NCI-H748 (cell line): ENCODE measurements at regions not wholly inside any gene's neighbourhood (a gene's known extent, or its start where the extent isn't known, plus 50 kb on each side); places are given as distances from the start of the nearest gene placed in this dataset.
"Not testable (repeated sequence)": the region's sequence is repeated elsewhere in the genome, so short reads cannot be mapped to it uniquely, and the experiment has no call there.

Source experiments
- DNase-seq: peaks from one replicate; lab custom pipeline; 2025; ENCODE audit not compliant: unreplicated experiment; lab: John Stamatoyannopoulos, UW

DNA sequence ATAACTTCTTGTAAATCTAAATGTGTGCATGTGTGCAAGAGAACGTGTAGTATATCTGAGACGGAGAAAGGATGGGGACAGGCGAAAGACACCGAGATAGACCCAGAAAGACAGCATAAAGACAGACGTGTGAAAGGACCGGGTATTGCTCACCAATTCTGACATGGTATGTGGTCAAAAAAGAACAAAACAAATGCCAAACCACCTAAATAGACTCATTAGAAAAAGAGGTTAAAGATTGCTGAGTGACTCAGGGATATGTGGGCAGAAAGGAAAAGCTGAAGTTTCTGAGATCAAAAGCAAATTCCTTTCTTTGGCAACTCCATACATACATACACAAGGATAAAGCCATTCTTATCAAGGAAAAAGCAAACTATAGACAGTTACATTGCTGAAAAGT, 179.7 kb upstream of the TSC22D1 start:
- no peak for DNase-seq

DNA sequence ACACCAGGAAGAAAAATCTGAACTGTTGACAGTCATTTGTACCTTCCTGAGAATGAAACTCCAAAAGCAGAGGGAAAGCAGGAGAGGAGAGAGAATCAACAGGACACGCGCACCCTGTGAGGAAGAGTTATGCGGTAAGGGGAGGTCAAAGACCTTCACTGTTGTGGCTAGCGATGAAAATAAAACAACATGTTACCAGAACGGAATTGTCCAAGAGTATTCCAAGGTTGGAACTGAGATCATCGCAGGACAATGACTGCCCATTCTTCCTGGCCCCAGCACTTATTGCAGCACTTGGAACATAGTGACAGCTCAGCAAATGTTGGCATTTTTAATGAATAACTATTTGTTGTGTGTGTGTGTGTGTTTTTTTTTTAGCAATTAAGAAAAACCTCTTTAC, 176.0 kb upstream of the TSC22D1 start:
- no peak for DNase-seq

DNA sequence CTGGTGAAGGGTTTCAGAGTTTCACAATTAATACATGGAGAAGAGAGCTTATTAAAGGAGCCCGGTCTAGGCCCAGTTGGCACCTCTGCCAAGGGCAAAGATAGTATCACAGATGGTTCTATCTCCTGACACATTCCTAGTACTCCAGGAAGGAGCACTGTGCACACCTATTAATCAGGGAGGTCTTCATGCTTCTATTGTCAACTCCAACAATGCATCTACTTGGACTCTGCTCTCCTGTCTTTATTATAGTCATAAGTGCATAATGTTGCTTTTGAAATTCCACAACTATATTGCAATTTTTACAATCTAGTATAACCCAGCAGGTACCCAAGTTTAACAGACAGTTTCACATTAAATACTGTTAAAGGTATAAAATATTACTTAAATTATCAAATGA, 174.5 kb upstream of the TSC22D1 start:
- no peak for DNase-seq

DNA sequence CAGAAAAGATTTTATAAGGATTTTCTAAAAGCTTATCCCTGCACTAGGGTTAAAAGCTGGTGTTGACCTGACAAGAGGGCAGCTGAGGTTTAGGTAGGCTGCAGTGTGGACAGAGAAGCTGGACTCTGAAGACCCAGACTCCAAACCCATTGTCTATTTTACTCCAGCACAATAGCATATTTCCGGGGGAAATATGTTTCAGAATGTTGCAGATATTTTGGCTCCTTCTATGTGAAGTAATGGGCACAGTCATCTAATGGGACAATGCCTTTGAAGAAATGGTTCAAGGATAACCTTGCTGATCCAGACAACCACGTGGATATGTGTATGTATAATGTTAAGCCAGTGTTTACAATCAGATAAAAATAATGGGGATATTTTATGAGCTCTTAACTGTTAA, 173.8 kb upstream of the TSC22D1 start:
- no peak for DNase-seq

DNA sequence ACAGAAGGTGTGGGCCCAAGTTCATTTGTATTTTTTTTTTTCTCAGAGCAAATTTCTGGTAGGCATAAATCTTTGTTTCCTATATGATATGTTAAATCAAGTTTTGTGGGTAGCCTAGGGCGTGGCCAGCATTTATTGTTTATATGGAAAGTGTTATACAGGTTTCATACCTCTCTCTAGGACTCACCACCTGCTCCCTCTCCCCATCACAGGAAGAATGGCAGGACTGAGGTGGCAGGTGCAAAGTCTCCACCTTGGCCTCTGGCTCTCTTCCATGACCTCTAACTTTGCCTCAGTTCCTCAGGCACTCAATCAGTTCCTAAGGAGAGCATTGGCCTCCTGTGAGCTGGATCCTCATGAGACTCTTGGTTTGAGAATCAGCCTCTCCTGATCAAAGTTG, 172.3 kb upstream of the TSC22D1 start:
- no peak for DNase-seq

DNA sequence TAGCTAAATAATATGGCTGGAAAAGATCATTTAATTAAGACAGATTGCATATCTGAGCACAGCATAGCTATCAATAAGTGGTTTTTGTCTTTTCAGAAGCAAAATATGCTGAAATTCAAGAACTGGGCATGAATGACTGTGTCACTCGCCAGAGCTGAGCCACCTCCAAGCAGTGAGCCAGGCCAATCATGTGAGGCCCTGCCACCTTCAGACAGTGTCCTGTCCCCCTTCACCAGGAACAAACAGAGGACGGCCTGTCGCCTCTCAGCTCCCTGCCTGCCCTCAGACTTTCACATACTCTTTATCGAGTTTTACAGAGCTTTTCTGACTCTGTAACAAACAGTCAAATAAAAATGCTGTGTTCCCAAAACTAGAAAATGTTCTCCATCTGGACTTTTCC, 171.0 kb upstream of the TSC22D1 start:
- no peak for DNase-seq

DNA sequence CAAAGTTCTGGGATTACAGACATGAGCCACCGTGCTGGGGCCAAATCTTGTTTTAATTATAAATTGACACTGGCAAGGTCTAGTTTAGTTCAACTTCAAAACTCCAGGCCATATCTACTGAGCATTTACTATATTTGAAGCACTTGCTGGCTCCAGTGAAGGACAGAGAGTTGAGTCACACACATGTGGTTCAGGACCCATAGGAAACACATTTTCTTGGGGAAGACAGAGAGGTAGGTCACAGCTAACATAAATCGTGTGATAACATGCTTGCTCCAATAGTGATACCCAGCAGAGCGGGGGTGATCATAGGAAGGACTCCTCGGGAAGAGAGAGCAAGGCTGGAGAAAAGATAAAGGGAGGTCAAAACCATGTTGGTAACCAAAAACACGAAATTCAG, 170.6 kb upstream of the TSC22D1 start:
- DNase-seq, result no peak

DNA sequence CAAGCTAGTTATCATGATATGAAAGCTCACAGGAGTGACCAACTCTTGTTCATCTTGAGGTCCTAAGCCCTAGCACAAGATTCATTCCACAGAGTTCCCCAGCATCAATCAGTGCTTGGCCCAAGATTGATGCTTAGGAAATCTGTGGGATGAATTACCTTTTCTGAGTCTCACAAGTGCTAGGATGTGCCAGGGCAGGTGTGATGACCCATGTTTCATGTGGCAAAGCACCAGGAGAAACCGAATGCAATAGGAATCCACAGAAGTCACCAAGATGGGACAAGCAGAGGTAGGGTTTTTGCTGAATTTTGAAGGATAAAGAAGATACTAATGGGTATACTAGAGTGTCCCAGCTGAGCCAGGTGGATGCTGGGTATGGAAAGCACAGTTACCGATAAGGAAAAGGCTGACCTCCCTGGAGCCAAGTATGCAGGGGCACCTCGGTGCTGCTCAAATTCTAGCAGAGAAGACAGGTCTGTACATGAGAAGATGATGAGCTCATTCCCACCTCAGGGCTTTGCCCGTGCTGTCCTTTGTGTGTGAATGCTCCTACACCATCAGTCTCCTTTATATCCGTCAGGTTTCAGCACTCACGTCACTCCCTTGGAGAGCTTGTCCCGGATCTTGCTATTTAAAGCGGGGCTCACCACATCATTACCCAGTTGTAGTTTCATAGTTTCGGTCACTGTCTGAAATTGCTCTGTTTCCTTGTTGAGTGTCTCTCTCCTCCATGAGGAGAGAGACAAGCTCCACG, 168.9 kb upstream of the TSC22D1 start:
- no peak for DNase-seq

DNA sequence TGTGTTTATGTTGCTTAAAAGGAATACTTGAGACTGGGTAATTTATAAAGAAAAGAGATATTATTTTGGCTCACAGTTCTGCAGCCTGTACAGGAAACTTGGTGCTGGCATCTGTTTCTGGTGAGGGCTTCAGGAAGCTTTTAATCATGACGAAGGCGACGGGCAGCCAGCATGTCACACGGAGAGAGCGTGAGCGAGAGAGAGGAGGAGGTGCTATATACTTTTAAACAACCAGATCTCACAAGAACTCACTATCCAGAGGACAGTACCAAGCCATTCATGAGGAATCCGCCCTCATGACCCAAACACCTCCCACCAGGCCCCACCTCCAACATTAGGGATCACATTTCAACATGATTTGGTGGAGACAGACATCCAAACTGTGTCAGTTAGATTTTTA, 163.4 kb upstream of the TSC22D1 start:
- no peak for DNase-seq

DNA sequence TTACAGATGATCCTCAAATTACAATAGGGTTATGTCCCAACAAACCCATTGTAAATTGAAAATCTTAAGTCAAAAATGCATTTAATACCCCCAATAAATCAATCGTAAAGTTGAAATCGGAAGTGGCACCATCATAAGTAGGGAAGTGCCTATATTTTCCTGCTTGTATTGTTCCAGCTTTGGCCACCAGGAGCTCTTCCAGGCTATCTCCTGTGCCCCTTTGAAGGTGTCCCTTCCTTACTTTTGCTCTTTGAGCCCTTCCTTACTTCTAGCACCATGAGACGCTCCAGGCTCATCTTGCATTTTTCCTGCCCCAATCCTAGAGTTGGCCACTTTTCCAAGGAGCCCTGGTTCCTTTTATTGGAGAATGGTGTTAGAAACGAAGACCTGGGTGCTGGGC, 163.0 kb upstream of the TSC22D1 start:
- no peak for DNase-seq

DNA sequence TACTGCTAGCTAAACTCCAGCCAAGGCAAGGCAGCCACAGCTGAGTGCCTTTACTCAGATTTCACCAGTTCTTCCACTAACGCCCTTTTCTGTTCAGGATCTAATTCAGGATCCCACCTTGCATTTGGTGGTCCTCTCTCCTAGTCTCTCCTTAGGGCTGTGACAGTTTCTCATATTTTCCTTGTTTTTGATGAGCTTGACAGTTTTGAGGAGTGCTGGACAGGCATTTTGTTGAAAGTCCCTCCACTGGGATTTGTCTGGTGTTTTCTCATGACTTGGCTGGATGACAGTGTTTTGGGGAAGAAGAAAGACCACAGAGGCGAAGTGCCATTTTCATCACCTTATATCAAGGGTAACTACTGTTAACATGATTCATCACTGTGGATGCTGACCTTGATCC, 162.3 kb upstream of the TSC22D1 start:
- no peak for DNase-seq

DNA sequence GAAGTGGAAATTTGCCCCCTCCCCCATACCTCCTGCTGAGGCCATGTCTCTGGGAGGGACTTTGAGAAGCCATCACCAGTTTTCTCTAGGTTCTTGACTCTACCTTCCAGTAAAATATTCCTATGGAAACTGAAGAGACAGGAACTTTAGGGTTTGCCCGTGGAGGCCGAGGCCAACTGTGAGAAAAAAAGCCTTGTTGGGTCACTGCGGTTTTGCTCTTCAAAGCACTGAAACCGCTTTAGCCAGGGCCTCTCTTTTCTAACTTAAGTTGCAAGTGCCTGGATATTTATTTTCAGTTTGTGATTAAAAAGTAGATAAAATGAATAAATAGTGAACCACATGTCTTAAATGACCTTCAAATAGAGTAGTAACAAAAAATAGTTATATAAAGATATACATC, 159.7 kb upstream of the TSC22D1 start:
- DNase-seq, result no peak

DNA sequence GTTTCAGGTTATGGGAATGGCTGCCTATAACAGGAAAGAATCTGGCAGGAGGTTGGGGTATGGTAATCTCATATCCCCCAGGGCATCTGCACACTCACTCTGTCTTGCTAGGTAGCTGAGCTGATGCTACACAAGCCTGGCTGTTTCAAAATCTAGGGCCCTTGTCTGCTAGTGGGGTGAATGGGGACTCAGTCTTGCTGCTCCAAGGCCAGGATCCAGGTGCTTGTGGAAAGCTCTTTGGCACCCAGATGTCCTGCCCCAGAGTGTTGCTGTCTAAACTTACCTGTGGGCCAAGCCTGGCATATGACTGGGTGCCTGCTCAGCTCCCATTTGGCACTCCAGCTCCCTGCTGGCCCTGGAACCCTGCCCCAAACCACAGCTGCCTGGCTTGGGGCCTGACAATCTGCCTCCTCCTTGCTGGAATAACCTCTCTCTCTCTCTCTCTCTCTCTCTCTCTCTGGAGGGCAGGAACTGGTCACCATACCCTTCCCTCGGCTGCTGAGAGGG, 158.1 kb upstream of the TSC22D1 start:
- DNase-seq, result no peak

DNA sequence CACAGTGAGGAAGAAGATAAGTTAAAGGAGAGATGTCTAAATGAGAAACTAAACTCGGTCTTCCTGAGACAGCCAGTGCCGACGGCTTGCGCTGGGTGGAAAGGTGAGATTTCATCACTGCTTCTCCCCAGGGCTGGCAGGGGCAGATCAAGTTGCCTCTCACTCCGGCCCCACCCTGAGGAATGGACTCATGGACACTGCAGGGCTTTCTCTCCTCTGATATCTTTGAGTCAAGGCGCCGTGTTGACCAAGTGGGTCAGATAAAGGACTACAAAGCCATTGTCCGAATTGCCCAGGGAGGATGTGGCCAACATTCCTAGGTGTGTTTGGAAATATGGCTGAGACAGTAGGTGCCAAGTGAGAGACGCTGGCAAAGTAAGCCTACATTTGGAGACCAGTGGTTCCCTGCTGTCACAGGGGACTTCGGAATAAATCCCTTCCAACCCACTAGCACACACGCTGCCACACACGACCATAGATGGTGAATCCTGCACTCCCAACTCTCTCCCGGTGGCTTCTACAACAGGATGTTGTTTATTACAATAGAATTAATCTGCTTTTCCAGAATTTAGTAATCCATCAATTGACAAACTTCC, 156.5 kb upstream of the TSC22D1 start:
- DNase-seq, result no peak

DNA sequence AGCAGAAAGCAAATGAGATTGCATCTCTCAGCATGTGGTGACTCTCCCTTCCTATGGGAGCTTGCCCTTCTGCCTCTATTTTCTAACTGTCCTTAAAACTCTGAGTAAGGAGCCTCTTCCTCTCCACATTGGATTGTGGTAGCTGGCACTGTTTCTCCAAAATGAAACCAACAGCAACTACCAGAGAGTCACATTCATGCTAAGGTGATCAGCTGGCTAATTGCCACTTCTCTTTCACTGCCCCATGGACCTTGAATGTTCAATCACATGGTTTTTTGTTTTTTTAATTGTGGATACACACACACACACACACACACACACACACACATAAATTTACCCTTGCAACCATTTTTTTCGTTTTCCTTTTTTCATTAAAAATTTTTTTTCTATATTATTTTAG, 154.7 kb upstream of the TSC22D1 start:
- DNase-seq, result peak; percentile 18

DNA sequence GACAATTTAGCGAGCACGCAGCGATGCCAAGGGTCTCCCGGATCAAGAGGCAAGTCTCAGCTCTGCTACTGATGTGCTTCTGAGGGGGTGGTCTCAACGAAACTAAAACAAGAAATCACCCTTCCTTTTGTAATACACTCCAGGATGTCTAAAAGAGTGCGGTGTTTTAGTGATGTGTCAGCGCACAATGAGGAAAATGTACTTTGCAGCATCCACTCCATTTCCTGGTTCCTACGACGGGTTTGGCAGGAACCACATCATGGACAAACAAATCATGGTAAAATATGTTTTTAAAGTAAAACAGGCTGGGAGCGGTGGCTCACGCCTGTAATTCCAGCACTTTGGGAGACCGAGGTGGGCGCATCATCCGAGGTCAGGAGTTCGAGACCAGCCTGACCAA, 154.0 kb upstream of the TSC22D1 start:
- no peak for DNase-seq

DNA sequence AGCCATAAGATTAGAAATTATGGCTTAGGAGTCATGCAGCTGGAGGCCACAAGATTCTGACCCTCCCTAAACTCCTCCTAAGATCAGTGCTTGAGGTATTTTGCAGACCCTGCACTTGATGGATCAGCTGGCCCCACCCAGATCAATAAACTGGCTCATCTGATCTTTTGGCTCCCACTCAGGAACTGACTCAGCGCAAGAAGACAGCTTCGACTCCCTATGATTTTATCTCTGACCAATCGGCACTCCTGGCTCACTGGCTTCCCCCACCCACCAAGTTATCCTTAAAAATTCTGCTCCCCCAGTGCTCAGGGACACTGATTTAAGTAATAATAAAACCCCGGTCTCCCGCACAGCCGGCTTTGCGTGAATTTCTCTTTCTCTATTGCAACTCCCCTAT, 151.5 kb upstream of the TSC22D1 start:
- DNase-seq, result not testable (repeated sequence)

DNA sequence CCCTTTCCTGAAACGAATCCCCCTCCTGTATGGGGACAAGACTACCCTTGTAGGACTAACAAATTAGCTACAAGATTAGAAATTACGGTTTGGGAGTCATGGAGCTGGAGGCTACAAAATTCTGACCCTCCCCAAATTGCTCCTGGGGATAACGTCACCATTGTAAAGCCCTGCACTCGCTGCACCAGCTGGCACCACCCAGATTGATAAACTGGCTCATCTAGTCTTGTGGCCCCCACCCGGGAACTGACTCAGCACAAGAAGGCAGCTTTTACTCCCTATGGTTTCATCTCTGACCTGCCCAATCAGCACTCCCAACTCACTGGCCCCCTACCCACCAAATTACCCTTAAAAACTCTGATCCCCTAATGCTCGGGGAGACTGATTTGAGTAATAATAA, 150.6 kb upstream of the TSC22D1 start:
- no peak for DNase-seq

DNA sequence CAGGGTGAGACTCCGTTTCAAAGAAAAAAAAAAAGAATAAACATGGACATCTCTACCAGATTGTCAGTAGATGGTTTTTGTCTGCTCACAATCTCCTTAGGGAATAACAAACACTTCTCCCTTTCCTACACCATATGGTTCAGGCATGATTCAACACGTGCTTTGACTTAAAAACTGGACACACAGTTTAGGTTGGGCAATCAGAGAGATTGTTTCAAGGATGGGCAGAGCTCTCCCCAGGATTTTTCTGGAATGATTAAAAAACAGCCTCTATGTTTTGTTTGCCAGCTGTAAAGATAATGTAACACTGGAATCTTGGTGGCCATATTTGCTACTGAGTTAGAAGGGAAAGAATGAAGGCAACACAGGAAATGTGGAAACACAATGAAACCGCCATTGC, 150.1 kb upstream of the TSC22D1 start:
- DNase-seq, result no peak

DNA sequence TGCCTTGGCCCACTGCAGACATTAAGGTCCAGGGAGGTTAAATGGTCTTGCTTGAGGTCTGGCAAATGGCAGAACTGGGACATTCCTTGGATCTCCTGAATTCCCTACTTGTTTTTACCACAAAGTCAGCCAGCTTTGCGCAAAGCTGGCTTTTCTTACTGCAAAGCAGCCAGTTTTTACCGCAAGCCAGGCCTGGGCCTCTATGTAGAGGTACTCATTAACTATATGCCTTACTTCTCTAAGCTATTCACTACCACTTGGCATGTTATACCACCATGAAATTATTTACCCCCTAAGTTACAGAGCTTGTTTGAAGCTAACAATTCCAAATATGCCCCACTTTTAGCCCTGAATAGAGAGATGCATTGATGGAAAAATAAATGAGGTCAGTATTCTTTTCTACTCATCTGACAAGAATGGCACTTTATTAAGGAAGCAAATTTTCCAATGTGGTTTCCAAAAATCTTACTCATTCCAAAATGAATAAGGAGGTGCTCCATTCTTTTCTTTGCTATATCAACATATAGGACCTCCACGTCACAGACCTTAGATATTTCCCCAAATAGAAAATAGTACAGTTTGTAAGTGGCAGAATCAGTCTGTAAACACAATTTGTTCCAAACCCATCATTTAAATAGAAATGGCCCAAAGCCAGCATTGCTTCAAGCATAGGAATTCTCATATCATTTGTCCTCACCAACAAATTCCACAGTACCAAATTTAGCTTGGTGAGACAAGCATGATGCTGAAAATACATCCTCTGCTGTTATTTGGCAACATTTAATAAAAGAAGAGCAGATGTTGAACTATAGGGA, 143.9 kb upstream of the TSC22D1 start:
- DNase-seq, result no peak

DNA sequence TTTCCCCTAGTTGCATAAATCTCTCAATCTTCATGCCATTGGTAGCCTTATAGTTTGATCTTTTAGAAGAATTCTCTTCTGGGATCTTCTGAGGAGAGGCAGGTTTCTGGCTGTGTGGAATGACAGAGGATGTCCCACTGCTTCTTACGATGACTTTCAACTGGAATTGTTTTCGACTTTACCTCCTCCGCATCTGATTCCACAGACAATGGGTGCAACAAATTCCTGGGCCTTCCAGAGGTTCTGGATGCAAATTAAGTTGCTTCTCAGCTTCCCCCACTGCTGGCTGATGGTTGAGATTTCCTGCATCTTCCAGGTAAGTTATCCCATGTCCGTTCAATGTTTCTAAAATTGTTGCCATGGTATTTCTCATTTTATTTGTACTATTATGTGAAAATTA, 142.3 kb upstream of the TSC22D1 start:
- DNase-seq, result no peak
